HCT116 (cell line): ENCODE measurements at regions not wholly inside any gene's neighbourhood (a gene's known extent, or its start where the extent isn't known, plus 50 kb on each side); places are given as distances from the start of the nearest gene placed in this dataset.

Source experiments
- EZH2phosphoT487 ChIP-seq: fragments of 200-600 bp; IDR thresholded peaks from 2 replicates; pipeline ENCODE4 v1.6.1; 2018; ENCODE audit warnings: antibody characterized with exemption, borderline replicate concordance
- TF ChIP-seq, protein P1 (sequence below), 3 experiments: fragments of 200-600 bp in 1 of 3; sonication (generic) in 1 of 3; IDR thresholded peaks in 2 of 3; conservative IDR thresholded peaks in 1 of 3; 2 replicates each; pipeline ENCODE4 v1.5.1; 2012 to 2017; ENCODE audit warnings: low read depth in 2 of 3, low read length in 2 of 3, antibody characterized with exemption in 1 of 3, borderline replicate concordance in 1 of 3, control low read depth in 1 of 3, mild to moderate bottlenecking in 1 of 3, mixed read lengths in 1 of 3, mixed run types in 1 of 3, moderate library complexity in 1 of 3; ENCODE audit not compliant: insufficient read depth in 1 of 3

GRCh38 chr13:80598189-80598588 lies 257.3 kb upstream of the SPRY2 start:
- TF ChIP-seq, protein P1, sequence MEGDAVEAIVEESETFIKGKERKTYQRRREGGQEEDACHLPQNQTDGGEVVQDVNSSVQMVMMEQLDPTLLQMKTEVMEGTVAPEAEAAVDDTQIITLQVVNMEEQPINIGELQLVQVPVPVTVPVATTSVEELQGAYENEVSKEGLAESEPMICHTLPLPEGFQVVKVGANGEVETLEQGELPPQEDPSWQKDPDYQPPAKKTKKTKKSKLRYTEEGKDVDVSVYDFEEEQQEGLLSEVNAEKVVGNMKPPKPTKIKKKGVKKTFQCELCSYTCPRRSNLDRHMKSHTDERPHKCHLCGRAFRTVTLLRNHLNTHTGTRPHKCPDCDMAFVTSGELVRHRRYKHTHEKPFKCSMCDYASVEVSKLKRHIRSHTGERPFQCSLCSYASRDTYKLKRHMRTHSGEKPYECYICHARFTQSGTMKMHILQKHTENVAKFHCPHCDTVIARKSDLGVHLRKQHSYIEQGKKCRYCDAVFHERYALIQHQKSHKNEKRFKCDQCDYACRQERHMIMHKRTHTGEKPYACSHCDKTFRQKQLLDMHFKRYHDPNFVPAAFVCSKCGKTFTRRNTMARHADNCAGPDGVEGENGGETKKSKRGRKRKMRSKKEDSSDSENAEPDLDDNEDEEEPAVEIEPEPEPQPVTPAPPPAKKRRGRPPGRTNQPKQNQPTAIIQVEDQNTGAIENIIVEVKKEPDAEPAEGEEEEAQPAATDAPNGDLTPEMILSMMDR (IDR thresholded peaks at IDR 0.05 in 2 of 3, conservative IDR thresholded peaks at IDR 0.05 in 1 of 3; ENCODE audit: borderline replicate concordance in 1 of 3, insufficient read depth in 1 of 3, low read depth in 2 of 3, low read length in 2 of 3): no peak
- no peak for TF ChIP-seq EZH2phosphoT487
